Calu3 (cell line): ENCODE measurements at regions not wholly inside any gene's neighbourhood (a gene's known extent, or its start where the extent isn't known, plus 50 kb on each side); places are given as distances from the start of the nearest gene placed in this dataset.

Experiments
- BruUV-seq: library from RNA; stranded (reverse); fragments of 400-500 nt; replicated peaks from 2 replicates; lab custom pipeline; 2021; lab: Mats Ljungman, UMichigan
- CTCF ChIA-PET: fragments of 300-600 bp; sonication (Branson Sonifier 250); formaldehyde crosslinking; loops from one replicate; lab custom pipeline; 2022; ENCODE audit warnings: antibody characterized with exemption; lab: Charles Lee
- DNase-seq: peaks from one replicate; pipeline ENCODE4 v3.0.0; 2022
- H3K27ac Mint-ChIP-seq: one replicate; pipeline ENCODE4 v1.8.0; 2022; ENCODE audit warnings: mixed read lengths; ENCODE audit not compliant: unreplicated experiment
- H3K27me3 Mint-ChIP-seq: one replicate; pipeline ENCODE4 v1.8.0; 2022; ENCODE audit warnings: mixed read lengths; ENCODE audit not compliant: unreplicated experiment
- H3K36me3 Mint-ChIP-seq: one replicate; pipeline ENCODE4 v1.8.0; 2022; ENCODE audit warnings: mild to moderate bottlenecking, moderate library complexity, mixed read lengths; ENCODE audit not compliant: insufficient read depth, unreplicated experiment
- H3K4me1 Mint-ChIP-seq: one replicate; pipeline ENCODE4 v1.8.0; 2022; ENCODE audit warnings: mild to moderate bottlenecking, low read depth, mixed read lengths; ENCODE audit not compliant: unreplicated experiment
- H3K4me3 Mint-ChIP-seq: one replicate; pipeline ENCODE4 v1.8.0; 2022; ENCODE audit warnings: mild to moderate bottlenecking, low read depth, moderate library complexity, mixed read lengths; ENCODE audit not compliant: unreplicated experiment
- H3K9me3 Mint-ChIP-seq: one replicate; pipeline ENCODE4 v1.8.0; 2022; ENCODE audit warnings: low read depth, mixed read lengths; ENCODE audit not compliant: unreplicated experiment
- intact Hi-C: fragments of 100-400 bp; cut with micrococcal nuclease; formaldehyde crosslinking; loops from one replicate; pipeline ENCODE4 v1.10.0; 2022; ENCODE audit not compliant: unreplicated experiment
- TF ChIP-seq, protein P1 (sequence below): fragments of 200-600 bp; IDR thresholded peaks from one replicate; pipeline ENCODE4 v1.8.0; 2022; ENCODE audit warnings: antibody characterized with exemption; ENCODE audit not compliant: unreplicated experiment

DNA sequence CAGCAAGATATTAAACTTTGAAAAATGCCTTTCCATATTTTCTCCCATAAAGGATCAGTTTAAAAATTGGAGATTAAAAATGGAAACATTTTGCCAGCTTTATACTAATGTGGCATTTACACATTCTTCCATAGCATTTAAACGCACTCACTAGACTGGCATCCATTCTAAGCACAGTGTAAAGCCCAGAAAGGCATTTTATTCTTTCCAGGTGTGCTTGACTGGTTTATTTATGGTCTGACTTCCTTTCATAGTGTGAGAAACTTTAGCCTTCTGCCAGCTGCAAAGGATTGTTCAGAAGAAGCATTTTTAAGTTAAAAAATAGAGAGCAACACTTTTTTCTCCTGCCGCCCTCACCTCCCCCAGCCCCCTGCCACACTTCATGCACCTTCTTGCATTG lies 271.7 kb upstream of the PSMD7 start:
- H3K4me3 Mint-ChIP-seq, result no peak overlapping the region
- CTCF ChIA-PET, result no interaction called here
- no TSS peak for BruUV-seq
- H3K36me3 Mint-ChIP-seq, result no peaks in the 10 kb centered on the region
- H3K27me3 Mint-ChIP-seq, result peaks cover 33% of the 10 kb centered on the region
- TF ChIP-seq, protein P1, sequence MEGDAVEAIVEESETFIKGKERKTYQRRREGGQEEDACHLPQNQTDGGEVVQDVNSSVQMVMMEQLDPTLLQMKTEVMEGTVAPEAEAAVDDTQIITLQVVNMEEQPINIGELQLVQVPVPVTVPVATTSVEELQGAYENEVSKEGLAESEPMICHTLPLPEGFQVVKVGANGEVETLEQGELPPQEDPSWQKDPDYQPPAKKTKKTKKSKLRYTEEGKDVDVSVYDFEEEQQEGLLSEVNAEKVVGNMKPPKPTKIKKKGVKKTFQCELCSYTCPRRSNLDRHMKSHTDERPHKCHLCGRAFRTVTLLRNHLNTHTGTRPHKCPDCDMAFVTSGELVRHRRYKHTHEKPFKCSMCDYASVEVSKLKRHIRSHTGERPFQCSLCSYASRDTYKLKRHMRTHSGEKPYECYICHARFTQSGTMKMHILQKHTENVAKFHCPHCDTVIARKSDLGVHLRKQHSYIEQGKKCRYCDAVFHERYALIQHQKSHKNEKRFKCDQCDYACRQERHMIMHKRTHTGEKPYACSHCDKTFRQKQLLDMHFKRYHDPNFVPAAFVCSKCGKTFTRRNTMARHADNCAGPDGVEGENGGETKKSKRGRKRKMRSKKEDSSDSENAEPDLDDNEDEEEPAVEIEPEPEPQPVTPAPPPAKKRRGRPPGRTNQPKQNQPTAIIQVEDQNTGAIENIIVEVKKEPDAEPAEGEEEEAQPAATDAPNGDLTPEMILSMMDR, result no peak
- intact Hi-C loops, result no loop called here
- no peaks in the 10 kb centered on the region for H3K4me1 Mint-ChIP-seq
- H3K27ac Mint-ChIP-seq, result no peak overlapping the region
- DNase-seq, result no peak
- H3K9me3 Mint-ChIP-seq, result no peaks in the 10 kb centered on the region

- H3K9me3 Mint-ChIP-seq, result no peaks in the 10 kb centered on the region
- intact Hi-C loops, result no loop called here
- H3K27ac Mint-ChIP-seq, result no peak overlapping the region
- TF ChIP-seq, protein P1, result no peak
- no peaks in the 10 kb centered on the region for H3K4me1 Mint-ChIP-seq
- no peak for DNase-seq
- H3K36me3 Mint-ChIP-seq, result no peaks in the 10 kb centered on the region
- H3K27me3 Mint-ChIP-seq, result peaks cover 5% of the 10 kb centered on the region
- no peak overlapping the region for H3K4me3 Mint-ChIP-seq
- BruUV-seq, result no TSS peak
- CTCF ChIA-PET, result no interaction called here
Observed at GRCh38 chr16:74020095-74020670, 276.4 kb upstream of the PSMD7 start.

DNA sequence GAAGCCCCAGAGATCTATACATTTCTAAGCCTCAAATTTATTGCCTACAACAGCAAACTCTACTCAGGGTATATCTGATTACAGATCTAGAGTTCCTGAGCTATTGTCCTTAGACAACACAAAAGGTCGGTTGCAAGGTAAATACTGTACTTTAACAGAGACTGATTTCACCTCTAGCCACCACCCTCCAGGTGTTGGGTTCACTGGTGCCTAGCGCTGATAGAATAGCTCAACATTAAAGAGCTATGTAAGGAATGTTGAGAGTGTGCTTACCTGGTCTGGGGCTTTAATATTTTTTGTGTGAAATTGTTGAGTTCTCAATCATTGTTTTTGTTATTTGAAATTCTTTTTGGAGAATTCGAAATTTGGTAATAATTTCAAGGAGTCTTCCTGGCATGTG lies 277.0 kb upstream of the PSMD7 start:
- BruUV-seq, result no TSS peak
- Mint-ChIP-seq H3K27ac (no peak overlapping the region), H3K4me3 (no peak overlapping the region), H3K4me1 (no peaks in the 10 kb centered on the region), H3K27me3 (peaks cover 10% of the 10 kb centered on the region), H3K9me3 (no peaks in the 10 kb centered on the region), H3K36me3 (no peaks in the 10 kb centered on the region)
- intact Hi-C loops, result no loop called here
- DNase-seq, result no peak
- CTCF ChIA-PET, result no interaction called here
- TF ChIP-seq, protein P1, result no peak

DNA sequence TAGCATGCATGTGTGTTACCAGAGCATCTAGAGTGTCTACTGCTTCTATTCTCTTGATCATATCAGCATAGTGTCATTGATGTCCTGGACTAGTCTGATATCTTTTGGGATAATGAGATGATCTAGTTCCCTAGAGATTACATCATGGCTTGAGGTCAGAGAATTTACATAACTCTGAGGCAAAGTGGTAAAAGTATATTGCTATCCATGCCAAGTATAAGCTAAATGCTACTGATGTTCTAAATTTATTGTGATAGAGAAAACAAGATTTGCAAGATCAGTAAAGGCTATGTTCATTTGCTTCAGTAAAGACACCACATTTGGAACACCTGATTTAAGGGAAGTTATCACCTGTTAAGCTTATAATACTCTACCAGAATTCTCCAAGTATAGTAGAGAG lies 280.7 kb upstream of the PSMD7 start:
- CTCF ChIA-PET, result no interaction called here

More for the DNA sequence above, 280.7 kb upstream of the PSMD7 start:
- DNase-seq, result no peak
- no peak overlapping the region for H3K4me3 Mint-ChIP-seq
- TF ChIP-seq, protein P1, result no peak
- peaks cover 13% of the 10 kb centered on the region for H3K27me3 Mint-ChIP-seq
- H3K36me3 Mint-ChIP-seq, result no peaks in the 10 kb centered on the region
- intact Hi-C loops, result no loop called here
- BruUV-seq, result no TSS peak
- H3K4me1 Mint-ChIP-seq, result no peaks in the 10 kb centered on the region
- no peaks in the 10 kb centered on the region for H3K9me3 Mint-ChIP-seq
- no peak overlapping the region for H3K27ac Mint-ChIP-seq
